ENCODE measurements at regions not wholly inside any gene's neighbourhood (a gene's known extent, or its start where the extent isn't known, plus 50 kb on each side); places are given as distances from the start of the nearest gene placed in this dataset.

- TF ChIP-seq ZNF549 (tag by site-specific recombination; IDR thresholded peaks at IDR 0.05) (no peak), GLIS1 (tag by site-specific recombination; IDR thresholded peaks at IDR 0.05) (no peak), PRDM2 (tag by site-specific recombination; IDR thresholded peaks at IDR 0.05; ENCODE audit: borderline replicate concordance) (no peak), ZNF560 (tag by site-specific recombination; IDR thresholded peaks at IDR 0.05; ENCODE audit: borderline replicate concordance) (no peak), BCL6B (tag by site-specific recombination; IDR thresholded peaks at IDR 0.05) (no peak), ZNF513 (tag by site-specific recombination; IDR thresholded peaks at IDR 0.05) (no peak), ZNF24 (tag by site-specific recombination; IDR thresholded peaks at IDR 0.05) (no peak), ZNF701 (tag by site-specific recombination; IDR thresholded peaks at IDR 0.05) (no peak), ZNF596 (tag by site-specific recombination; IDR thresholded peaks at IDR 0.05) (no peak), ZNF791 (tag by site-specific recombination; IDR thresholded peaks at IDR 0.05) (no peak), HOXC10 (CRISPR knock-in tag; IDR thresholded peaks at IDR 0.05) (no peak), ZNF184 (tag by site-specific recombination; IDR thresholded peaks at IDR 0.05) (no peak), ZNF610 (tag by site-specific recombination; IDR thresholded peaks at IDR 0.05; ENCODE audit: borderline replicate concordance) (no peak), ZNF76 (tag by site-specific recombination; IDR thresholded peaks at IDR 0.05; ENCODE audit: borderline replicate concordance, low read depth) (no peak), KLF17 (tag by site-specific recombination; IDR thresholded peaks at IDR 0.05) (no peak)
- no peaks in the 10 kb centered on the region for H3K4me1 ChIP-seq (ENCODE audit: control insufficient read depth, insufficient read depth, low read length)
- H3K27ac ChIP-seq (ENCODE audit: extremely low read depth, low read depth, low read length): no peak overlapping the region
- no peaks in the 10 kb centered on the region for H3K9me3 ChIP-seq (ENCODE audit: control insufficient read depth, insufficient read depth, low read depth, low read length)
- CTCF ChIA-PET: interaction anchor here (0.6 kb wide), 1 partner anchor 21 kb away, joined by 3 read pairs; no protein-coding TSS in a partner anchor
- H3K36me3 ChIP-seq (ENCODE audit: control insufficient read depth in 2 of 2, insufficient read depth in 1 of 2, low read length in 2 of 2): no peaks in the 10 kb centered on the region
- POLR2A ChIA-PET: no interaction called here
- no peak overlapping the region for H3K4me3 ChIP-seq (ENCODE audit: low read depth, low read length)
Observed at GRCh38 chr9:118586978-118587377, 782.3 kb downstream of the BRINP1 start.

- POLR2A ChIA-PET: no interaction called here
- Histone ChIP-seq H3K36me3 (ENCODE audit: control insufficient read depth in 2 of 2, insufficient read depth in 1 of 2, low read length in 2 of 2) (no peaks in the 10 kb centered on the region), H3K4me3 (ENCODE audit: low read depth, low read length) (no peak overlapping the region), H3K9me3 (ENCODE audit: control insufficient read depth, insufficient read depth, low read depth, low read length) (no peaks in the 10 kb centered on the region), H3K27ac (ENCODE audit: extremely low read depth, low read depth, low read length) (no peak overlapping the region), H3K4me1 (ENCODE audit: control insufficient read depth, insufficient read depth, low read length) (no peaks in the 10 kb centered on the region)
- CTCF ChIA-PET: no interaction called here
- TF ChIP-seq KLF8 (tag by site-specific recombination; IDR thresholded peaks at IDR 0.05) (no peak), ZNF16 (tag by site-specific recombination; IDR thresholded peaks at IDR 0.05; ENCODE audit: low read depth) (no peak), ZNF404 (tag by site-specific recombination; IDR thresholded peaks at IDR 0.05) (no peak), ZNF341 (tag by site-specific recombination; IDR thresholded peaks at IDR 0.05; ENCODE audit: low read depth) (no peak), ZNF555 (tag by site-specific recombination; conservative IDR thresholded peaks at IDR 0.05) (no peak), ZFHX2 (tag by site-specific recombination; conservative IDR thresholded peaks at IDR 0.05) (no peak), BCL11A (tag by site-specific recombination; IDR thresholded peaks at IDR 0.05; ENCODE audit: low read depth) (no peak), MYNN (tag by site-specific recombination; IDR thresholded peaks at IDR 0.05; ENCODE audit: borderline replicate concordance) (no peak), BCL11B (tag by site-specific recombination; IDR thresholded peaks at IDR 0.05; ENCODE audit: low read depth) (no peak), HOXA7 (CRISPR knock-in tag; IDR thresholded peaks at IDR 0.05; ENCODE audit: borderline replicate concordance) (no peak), SCRT2 (tag by site-specific recombination; IDR thresholded peaks at IDR 0.05) (no peak)
Observed at GRCh38 chr9:118594428-118594827, 774.8 kb downstream of the BRINP1 start.

Measured in HEK293 (cell line).